ENCODE measurements at regions not wholly inside any gene's neighbourhood (a gene's known extent, or its start where the extent isn't known, plus 50 kb on each side); places are given as distances from the start of the nearest gene placed in this dataset.

DNA sequence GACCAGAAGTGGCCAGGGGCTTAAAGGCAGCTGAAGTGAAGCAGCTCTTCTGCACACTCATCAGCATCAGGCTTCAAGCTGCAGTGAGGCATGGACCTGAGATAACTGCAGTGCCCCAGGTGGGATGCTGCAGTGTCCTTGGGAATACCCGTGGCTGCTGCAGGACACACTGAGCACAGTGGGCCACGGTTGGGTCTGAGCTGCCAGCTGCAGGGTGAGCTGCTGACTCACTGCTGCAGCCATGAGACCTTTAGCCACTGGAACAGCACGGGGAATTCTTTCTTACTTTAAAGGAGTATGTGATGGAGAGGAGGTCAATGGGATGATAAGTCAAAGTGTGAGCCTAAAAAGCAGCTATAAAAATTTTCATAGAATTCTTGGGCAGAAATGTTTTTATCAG, 102.1 kb downstream of the XCL2 start:
- peak overlapping the region in 1 of 2 experiments; percentile 60 for H2BK12ac ChIP-seq (ENCODE audit: low read length in 2 of 2)
- H3K23ac ChIP-seq (ENCODE audit: low read length in 2 of 2): no peak overlapping the region
- peak overlapping the region; percentile 32 to 53 for H3K18ac ChIP-seq (ENCODE audit: low read depth in 1 of 2, low read length in 2 of 2)
- H2AK5ac ChIP-seq (ENCODE audit: low read length, severe bottlenecking): no peak overlapping the region
- H3K4ac ChIP-seq (ENCODE audit: low read depth in 1 of 2, low read length in 2 of 2): no peak overlapping the region
- peak overlapping the region in 1 of 2 experiments; percentile 63 for H3K14ac ChIP-seq (ENCODE audit: low read length in 2 of 2)
- peak overlapping the region; percentile 19 for H4K91ac ChIP-seq (ENCODE audit: low read length)
- H4K8ac ChIP-seq (ENCODE audit: low read length): no peak overlapping the region
- no peaks in the 10 kb centered on the region for H3K36me3 ChIP-seq (ENCODE audit: control insufficient read depth in 1 of 2, insufficient read depth in 2 of 2, low read depth in 1 of 2, low read length in 2 of 2)
- no peaks in the 10 kb centered on the region for H3K79me1 ChIP-seq (replicated peaks; ENCODE audit: low read length, poor library complexity, severe bottlenecking)
- 54% methylated on average over 3 of the region's 3 CpGs for WGBS
- no peaks in the 10 kb centered on the region for H3K9me3 ChIP-seq (ENCODE audit: control insufficient read depth, low read length)
- no peak overlapping the region for H2BK15ac ChIP-seq (ENCODE audit: low read depth, poor library complexity, severe bottlenecking)
- H3K4me2 ChIP-seq (ENCODE audit: low read length, poor library complexity, severe bottlenecking): no peak overlapping the region
- H3K4me3 ChIP-seq (ENCODE audit: insufficient read depth in 1 of 2, low read depth in 1 of 2, low read length in 2 of 2): no peak overlapping the region
- no peaks in the 10 kb centered on the region for H3K27me3 ChIP-seq (ENCODE audit: control insufficient read depth in 1 of 2, insufficient read depth in 1 of 2, low read length in 2 of 2)
- no peak overlapping the region for H3K9ac ChIP-seq (ENCODE audit: low read length)
- no peak overlapping the region for H2AFZ ChIP-seq (ENCODE audit: low read depth, low read length)
- DNase-seq: peak; percentile 24
- no peak overlapping the region for H2BK5ac ChIP-seq (ENCODE audit: low read depth, low read length, poor library complexity, severe bottlenecking)
- H2BK120ac ChIP-seq (ENCODE audit: low read depth, low read length): no peak overlapping the region
- H3K4me1 ChIP-seq (ENCODE audit: control insufficient read depth, insufficient read depth, low read depth, low read length): peaks cover 4% of the 10 kb centered on the region
- H3K27ac ChIP-seq (ENCODE audit: low read length, poor library complexity, severe bottlenecking): no peak overlapping the region

DNA sequence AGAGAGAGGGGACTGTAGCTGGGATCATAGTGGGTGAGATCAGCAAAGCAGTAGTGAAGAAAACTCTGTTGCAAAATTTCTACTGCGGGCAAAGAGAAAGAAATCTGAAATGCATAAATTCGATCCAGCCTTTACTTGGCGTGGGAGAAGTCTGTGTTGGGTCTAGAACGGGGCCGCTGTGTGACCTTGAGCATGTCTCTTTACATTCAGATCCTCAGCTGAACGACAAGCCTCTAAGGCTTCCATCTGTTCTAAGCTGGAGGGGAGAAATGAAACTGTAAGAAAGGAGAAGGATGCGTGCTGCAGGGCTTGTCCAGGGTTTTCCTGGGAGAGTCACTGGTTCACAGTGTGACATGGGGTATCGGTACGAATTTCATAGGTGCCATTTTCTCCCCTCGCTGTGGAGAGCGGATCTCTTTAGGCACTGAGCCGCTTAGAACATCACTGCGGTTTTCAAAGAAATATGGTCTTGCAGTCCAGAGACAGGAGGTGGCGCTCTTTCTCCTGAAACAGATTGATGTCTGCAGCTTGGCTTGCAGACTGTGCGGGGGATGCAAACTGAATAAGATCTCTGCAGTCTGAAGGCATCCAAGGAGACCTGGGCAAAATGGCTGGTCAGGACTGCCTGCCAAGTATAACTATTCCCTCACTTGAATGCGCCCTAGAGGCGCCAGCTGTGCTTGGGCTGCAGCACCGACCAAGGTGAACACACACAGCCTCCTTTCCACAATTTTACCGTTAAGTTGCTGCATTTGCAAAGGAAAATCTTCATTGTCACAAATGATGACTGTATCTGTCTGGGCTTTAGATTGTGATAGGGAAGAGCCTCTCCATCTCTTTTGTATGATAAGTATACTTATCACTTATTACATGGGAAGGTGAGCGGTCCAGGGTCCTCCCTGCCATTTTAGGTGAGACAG, 104.1 kb downstream of the XCL2 start:
- H3K23ac ChIP-seq (ENCODE audit: low read length in 2 of 2): no peak overlapping the region
- H3K9me3 ChIP-seq (ENCODE audit: control insufficient read depth, low read length): no peaks in the 10 kb centered on the region
- no peak overlapping the region for H2AK5ac ChIP-seq (ENCODE audit: low read length, severe bottlenecking)
- H3K27ac ChIP-seq (ENCODE audit: low read length, poor library complexity, severe bottlenecking): no peak overlapping the region
- H3K4me2 ChIP-seq (ENCODE audit: low read length, poor library complexity, severe bottlenecking): peak overlapping the region; percentile 49
- peak overlapping the region; percentile 72 for H3K9ac ChIP-seq (ENCODE audit: low read length)
- no peaks in the 10 kb centered on the region for H3K79me1 ChIP-seq (replicated peaks; ENCODE audit: low read length, poor library complexity, severe bottlenecking)
- H3K4ac ChIP-seq (ENCODE audit: low read depth in 1 of 2, low read length in 2 of 2): peak overlapping the region in 1 of 2 experiments; percentile 63
- H3K14ac ChIP-seq (ENCODE audit: low read length in 2 of 2): no peak overlapping the region
- no peak overlapping the region for H2BK120ac ChIP-seq (ENCODE audit: low read depth, low read length)
- no peak overlapping the region for H3K18ac ChIP-seq (ENCODE audit: low read depth in 1 of 2, low read length in 2 of 2)
- DNase-seq: peak; percentile 84
- peak overlapping the region in 1 of 2 experiments; percentile 66 for H3K4me3 ChIP-seq (ENCODE audit: insufficient read depth in 1 of 2, low read depth in 1 of 2, low read length in 2 of 2)
- H3K27me3 ChIP-seq (ENCODE audit: control insufficient read depth in 1 of 2, insufficient read depth in 1 of 2, low read length in 2 of 2): peaks cover 11 to 17% of the 10 kb centered on the region in 2 experiments
- 34% methylated on average over 20 of the region's 20 CpGs for WGBS
- no peaks in the 10 kb centered on the region for H3K36me3 ChIP-seq (ENCODE audit: control insufficient read depth in 1 of 2, insufficient read depth in 2 of 2, low read depth in 1 of 2, low read length in 2 of 2)
- peak overlapping the region in 1 of 2 experiments; percentile 40 for H2BK12ac ChIP-seq (ENCODE audit: low read length in 2 of 2)
- no peak overlapping the region for H4K91ac ChIP-seq (ENCODE audit: low read length)
- no peak overlapping the region for H2BK15ac ChIP-seq (ENCODE audit: low read depth, poor library complexity, severe bottlenecking)
- peak overlapping the region; percentile 89 for H2AFZ ChIP-seq (ENCODE audit: low read depth, low read length)
- peaks cover 4% of the 10 kb centered on the region for H3K4me1 ChIP-seq (ENCODE audit: control insufficient read depth, insufficient read depth, low read depth, low read length)
- H2BK5ac ChIP-seq (ENCODE audit: low read depth, low read length, poor library complexity, severe bottlenecking): no peak overlapping the region
- no peak overlapping the region for H4K8ac ChIP-seq (ENCODE audit: low read length)

DNA sequence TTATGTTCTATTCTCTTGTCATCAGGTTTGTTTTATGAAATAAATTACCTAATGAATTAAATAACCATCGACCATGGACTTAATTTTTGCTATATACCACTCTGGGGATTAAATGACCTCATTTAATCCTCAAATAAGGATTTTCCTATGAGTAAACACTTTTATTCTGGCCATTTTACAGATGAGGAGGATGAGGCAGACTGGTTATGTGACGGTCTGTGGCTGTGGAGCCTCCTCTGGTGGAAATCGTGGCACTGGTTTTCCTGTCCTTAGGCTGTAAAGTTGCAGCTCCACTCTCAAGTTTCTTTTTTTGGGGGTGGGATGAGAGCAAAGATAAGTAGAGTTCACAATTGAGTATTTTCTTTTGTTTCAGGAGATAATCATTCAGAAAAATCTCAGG, 105.2 kb downstream of the XCL2 start:
- Histone ChIP-seq H3K14ac (ENCODE audit: low read length in 2 of 2) (no peak overlapping the region), H3K27ac (ENCODE audit: low read length, poor library complexity, severe bottlenecking) (no peak overlapping the region), H3K4me3 (ENCODE audit: insufficient read depth in 1 of 2, low read depth in 1 of 2, low read length in 2 of 2) (no peak overlapping the region), H3K27me3 (ENCODE audit: control insufficient read depth in 1 of 2, insufficient read depth in 1 of 2, low read length in 2 of 2) (peaks cover 11 to 22% of the 10 kb centered on the region in 2 experiments), H2BK120ac (ENCODE audit: low read depth, low read length) (no peak overlapping the region), H3K79me1 (replicated peaks; ENCODE audit: low read length, poor library complexity, severe bottlenecking) (no peaks in the 10 kb centered on the region), H3K23ac (ENCODE audit: low read length in 2 of 2) (no peak overlapping the region), H4K91ac (ENCODE audit: low read length) (no peak overlapping the region), H2BK15ac (ENCODE audit: low read depth, poor library complexity, severe bottlenecking) (no peak overlapping the region), H2BK12ac (ENCODE audit: low read length in 2 of 2) (no peak overlapping the region), H3K4me1 (ENCODE audit: control insufficient read depth, insufficient read depth, low read depth, low read length) (peaks cover 4% of the 10 kb centered on the region), H3K4me2 (ENCODE audit: low read length, poor library complexity, severe bottlenecking) (no peak overlapping the region), H3K9me3 (ENCODE audit: control insufficient read depth, low read length) (no peaks in the 10 kb centered on the region), H2BK5ac (ENCODE audit: low read depth, low read length, poor library complexity, severe bottlenecking) (no peak overlapping the region), H3K4ac (ENCODE audit: low read depth in 1 of 2, low read length in 2 of 2) (no peak overlapping the region), H3K36me3 (ENCODE audit: control insufficient read depth in 1 of 2, insufficient read depth in 2 of 2, low read depth in 1 of 2, low read length in 2 of 2) (no peaks in the 10 kb centered on the region), H4K8ac (ENCODE audit: low read length) (no peak overlapping the region), H3K18ac (ENCODE audit: low read depth in 1 of 2, low read length in 2 of 2) (no peak overlapping the region), H2AK5ac (ENCODE audit: low read length, severe bottlenecking) (no peak overlapping the region), H3K9ac (ENCODE audit: low read length) (no peak overlapping the region), H2AFZ (ENCODE audit: low read depth, low read length) (no peak overlapping the region)
- no peak for DNase-seq
- WGBS: 46% methylated on average over 2 of the region's 3 CpGs

DNA sequence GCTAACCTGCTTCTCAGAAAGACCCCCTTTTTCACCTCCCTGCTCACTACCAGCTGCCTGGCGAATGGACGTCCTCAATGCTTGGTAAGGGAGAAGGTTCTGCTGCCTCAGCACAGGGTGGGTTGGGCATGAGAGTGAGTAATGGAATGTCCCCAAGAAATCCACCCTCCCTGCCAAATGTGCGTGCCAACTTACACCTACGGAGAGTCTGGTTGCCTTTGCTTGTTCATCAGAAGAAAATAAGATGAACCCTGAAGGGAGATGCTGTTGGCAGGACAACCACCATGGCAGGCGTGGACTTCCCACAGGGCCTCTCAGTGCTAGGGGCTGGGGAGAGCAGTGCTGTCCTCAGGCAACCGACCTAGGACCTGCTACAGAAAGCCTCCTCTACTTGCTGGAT, 106.0 kb downstream of the XCL2 start:
- peaks cover 4% of the 10 kb centered on the region for H3K4me1 ChIP-seq (ENCODE audit: control insufficient read depth, insufficient read depth, low read depth, low read length)
- no peak overlapping the region for H3K23ac ChIP-seq (ENCODE audit: low read length in 2 of 2)
- 93% methylated on average over 3 of the region's 6 CpGs for WGBS
- H3K4me3 ChIP-seq (ENCODE audit: insufficient read depth in 1 of 2, low read depth in 1 of 2, low read length in 2 of 2): no peak overlapping the region
- H4K8ac ChIP-seq (ENCODE audit: low read length): no peak overlapping the region
- H3K18ac ChIP-seq (ENCODE audit: low read depth in 1 of 2, low read length in 2 of 2): no peak overlapping the region
- no peak overlapping the region for H3K14ac ChIP-seq (ENCODE audit: low read length in 2 of 2)
- no peak overlapping the region for H3K9ac ChIP-seq (ENCODE audit: low read length)
- no peak overlapping the region for H3K4me2 ChIP-seq (ENCODE audit: low read length, poor library complexity, severe bottlenecking)
- no peaks in the 10 kb centered on the region for H3K36me3 ChIP-seq (ENCODE audit: control insufficient read depth in 1 of 2, insufficient read depth in 2 of 2, low read depth in 1 of 2, low read length in 2 of 2)
- no peaks in the 10 kb centered on the region for H3K9me3 ChIP-seq (ENCODE audit: control insufficient read depth, low read length)
- no peak overlapping the region for H2BK120ac ChIP-seq (ENCODE audit: low read depth, low read length)
- peaks cover 11 to 27% of the 10 kb centered on the region in 2 experiments for H3K27me3 ChIP-seq (ENCODE audit: control insufficient read depth in 1 of 2, insufficient read depth in 1 of 2, low read length in 2 of 2)
- H3K27ac ChIP-seq (ENCODE audit: low read length, poor library complexity, severe bottlenecking): no peak overlapping the region
- H2BK5ac ChIP-seq (ENCODE audit: low read depth, low read length, poor library complexity, severe bottlenecking): no peak overlapping the region
- no peak for DNase-seq
- no peak overlapping the region for H2AFZ ChIP-seq (ENCODE audit: low read depth, low read length)
- H2BK12ac ChIP-seq (ENCODE audit: low read length in 2 of 2): peak overlapping the region in 1 of 2 experiments; percentile 25
- H3K79me1 ChIP-seq (replicated peaks; ENCODE audit: low read length, poor library complexity, severe bottlenecking): no peaks in the 10 kb centered on the region
- no peak overlapping the region for H2BK15ac ChIP-seq (ENCODE audit: low read depth, poor library complexity, severe bottlenecking)
- H3K4ac ChIP-seq (ENCODE audit: low read depth in 1 of 2, low read length in 2 of 2): no peak overlapping the region
- no peak overlapping the region for H4K91ac ChIP-seq (ENCODE audit: low read length)
- no peak overlapping the region for H2AK5ac ChIP-seq (ENCODE audit: low read length, severe bottlenecking)

Data from mesenchymal stem cell (in vitro differentiated cells and primary cell).